Gastrocnemius medialis (tissue), 4 donors: ENCODE measurements at regions not wholly inside any gene's neighbourhood (a gene's known extent, or its start where the extent isn't known, plus 50 kb on each side); places are given as distances from the start of the nearest gene placed in this dataset.

Source experiments
- ATAC-seq, 2 donors: fragments of 150-250 bp; one replicate each; pipeline ENCODE4 v1.9.1; 2016
- DNase-seq, 2 donors: peaks; one replicate each; pipeline ENCODE4 v3.0.0-alpha.2; 2019
- H3K27ac ChIP-seq, 4 donors: fragments of 200-600 bp; sonication (generic); 1 replicate in 1 of 4; 2 replicates in 3 of 4; pipeline ENCODE4 v1.5.1; 2016 to 2018; ENCODE audit warnings: mild to moderate bottlenecking in 2 of 4, moderate library complexity in 1 of 4
- H3K27me3 ChIP-seq, 3 donors: fragments of 200-600 bp; sonication (generic) in 2 of 3; 1 replicate in 1 of 3; 2 replicates in 2 of 3; pipeline versions ENCODE4 v1.5.1 to v1.6.0; 2016 to 2019; ENCODE audit warnings: mild to moderate bottlenecking in 1 of 3, moderate library complexity in 1 of 3
- H3K36me3 ChIP-seq, 2 donors: fragments of 200-600 bp; sonication (generic) in 1 of 2; one replicate each; pipeline ENCODE4 v1.5.1; 2017 to 2018
- H3K4me1 ChIP-seq, 2 donors: fragments of 200-600 bp; sonication (generic) in 1 of 2; one replicate each; pipeline ENCODE4 v1.5.1; 2016 to 2017; ENCODE audit warnings: mild to moderate bottlenecking in 2 of 2
- H3K4me3 ChIP-seq, 4 donors: fragments of 200-600 bp; sonication (generic) in 3 of 4; 1 replicate in 1 of 4; 2 replicates in 3 of 4; pipeline ENCODE4 v1.5.1; 2016 to 2019; ENCODE audit warnings: mild to moderate bottlenecking in 2 of 4
- H3K9me3 ChIP-seq, 3 donors: fragments of 200-600 bp; sonication (generic) in 2 of 3; 1 replicate in 1 of 3; 2 replicates in 2 of 3; pipeline ENCODE4 v1.5.1; 2016 to 2019
- POLR2A ChIP-seq, 2 donors: fragments of 450-650 bp; IDR thresholded peaks; one replicate each; pipeline ENCODE4 v1.6.1; 2017; ENCODE audit warnings: antibody characterized with exemption in 2 of 2, mild to moderate bottlenecking in 2 of 2, moderate library complexity in 2 of 2
- in situ Hi-C, 4 donors: fragments of 200-750 bp; cut with MboI; loops; one replicate each; pipeline versions ENCODE4 v1.15.0 to v1.8.0; 2017; ENCODE audit warnings: low sequenced_read_pairs in 4 of 4
- intact Hi-C: fragments of 100-400 bp; cut with DNase I; formaldehyde crosslinking; loops from one replicate; pipeline ENCODE4 v1.15.1; 2023; ENCODE audit warnings: low total_unique reads
- TF ChIP-seq, protein P1 (sequence below), 5 experiments: fragments of 450-650 bp in 3 of 5; fragments of 200-600 bp in 2 of 5; sonication (generic) in 2 of 5; IDR thresholded peaks in 4 of 5; conservative IDR thresholded peaks in 1 of 5; 1 replicate in 4 of 5; 2 replicates in 1 of 5; pipeline ENCODE4 v1.5.1; 2016 to 2019; ENCODE audit warnings: antibody characterized with exemption in 5 of 5, mild to moderate bottlenecking in 3 of 5, moderate library complexity in 3 of 5

GRCh38 chr17:71080937-71081336 lies 911.6 kb downstream of the KCNJ2 start:
- in situ Hi-C loops (no loop called here), intact Hi-C loops (no loop called here)
- DNase-seq, result no peak
- TF ChIP-seq, protein P1, sequence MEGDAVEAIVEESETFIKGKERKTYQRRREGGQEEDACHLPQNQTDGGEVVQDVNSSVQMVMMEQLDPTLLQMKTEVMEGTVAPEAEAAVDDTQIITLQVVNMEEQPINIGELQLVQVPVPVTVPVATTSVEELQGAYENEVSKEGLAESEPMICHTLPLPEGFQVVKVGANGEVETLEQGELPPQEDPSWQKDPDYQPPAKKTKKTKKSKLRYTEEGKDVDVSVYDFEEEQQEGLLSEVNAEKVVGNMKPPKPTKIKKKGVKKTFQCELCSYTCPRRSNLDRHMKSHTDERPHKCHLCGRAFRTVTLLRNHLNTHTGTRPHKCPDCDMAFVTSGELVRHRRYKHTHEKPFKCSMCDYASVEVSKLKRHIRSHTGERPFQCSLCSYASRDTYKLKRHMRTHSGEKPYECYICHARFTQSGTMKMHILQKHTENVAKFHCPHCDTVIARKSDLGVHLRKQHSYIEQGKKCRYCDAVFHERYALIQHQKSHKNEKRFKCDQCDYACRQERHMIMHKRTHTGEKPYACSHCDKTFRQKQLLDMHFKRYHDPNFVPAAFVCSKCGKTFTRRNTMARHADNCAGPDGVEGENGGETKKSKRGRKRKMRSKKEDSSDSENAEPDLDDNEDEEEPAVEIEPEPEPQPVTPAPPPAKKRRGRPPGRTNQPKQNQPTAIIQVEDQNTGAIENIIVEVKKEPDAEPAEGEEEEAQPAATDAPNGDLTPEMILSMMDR (IDR thresholded peaks at IDR 0.05 in 4 of 5, conservative IDR thresholded peaks at IDR 0.05 in 1 of 5), result no peak
- TF ChIP-seq POLR2A (IDR thresholded peaks at IDR 0.05), result no peak
- no peak for ATAC-seq
- Histone ChIP-seq H3K4me3 (no peak overlapping the region), H3K36me3 (no peaks in the 10 kb centered on the region), H3K4me1 (no peaks in the 10 kb centered on the region), H3K27me3 (no peaks in the 10 kb centered on the region), H3K9me3 (no peaks in the 10 kb centered on the region), H3K27ac (no peak overlapping the region)

DNA sequence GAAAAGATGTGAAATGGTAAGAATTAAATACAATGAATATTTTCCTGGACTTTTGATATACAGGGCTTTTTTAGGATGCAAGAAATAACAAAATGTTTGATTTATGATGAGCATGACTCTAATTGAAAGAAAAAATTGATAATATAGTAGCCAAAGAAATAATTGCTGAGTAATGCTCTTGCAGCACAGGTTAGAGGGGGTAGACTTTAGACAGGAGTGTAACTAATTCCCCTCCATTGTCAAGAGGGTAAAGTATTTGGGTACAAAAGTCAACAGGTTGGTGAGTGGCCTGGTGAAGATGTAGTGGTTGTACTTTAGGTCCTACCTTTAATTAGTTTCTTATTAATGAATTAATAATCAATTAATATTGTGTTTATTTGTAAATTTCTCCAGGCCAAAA lies 912.3 kb downstream of the KCNJ2 start:
- ATAC-seq (no peak), DNase-seq (no peak)
- intact Hi-C loops (no loop called here), in situ Hi-C loops (no loop called here)
- H3K9me3 ChIP-seq, result no peaks in the 10 kb centered on the region
- no peaks in the 10 kb centered on the region for H3K36me3 ChIP-seq
- H3K4me3 ChIP-seq, result no peak overlapping the region
- no peaks in the 10 kb centered on the region for H3K4me1 ChIP-seq
- H3K27me3 ChIP-seq, result no peaks in the 10 kb centered on the region
- no peak overlapping the region for H3K27ac ChIP-seq
- no peak for TF ChIP-seq POLR2A (IDR thresholded peaks at IDR 0.05)
- TF ChIP-seq, protein P1 (IDR thresholded peaks at IDR 0.05 in 4 of 5, conservative IDR thresholded peaks at IDR 0.05 in 1 of 5), result no peak

DNA sequence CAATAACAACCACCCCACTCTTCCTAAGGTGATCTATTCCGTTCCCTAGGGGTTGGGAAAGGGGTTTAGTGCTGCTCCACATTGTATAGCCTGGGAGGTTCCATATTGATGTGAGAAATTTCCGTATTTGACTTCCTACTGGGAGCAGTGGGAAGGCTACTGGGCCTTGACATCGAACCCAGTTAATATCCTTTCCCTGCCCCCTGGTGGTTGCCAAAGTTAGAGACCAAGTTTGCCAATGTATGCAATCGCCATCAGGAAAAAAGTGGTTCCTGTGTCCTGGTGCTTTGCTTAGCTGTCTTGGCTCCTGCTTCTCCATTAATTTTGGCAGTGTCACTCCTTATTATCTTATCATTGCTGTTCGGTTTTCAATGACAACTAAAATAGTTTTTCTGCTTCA lies 914.9 kb downstream of the KCNJ2 start:
- Histone ChIP-seq H3K36me3 (no peaks in the 10 kb centered on the region), H3K9me3 (no peaks in the 10 kb centered on the region), H3K27ac (no peak overlapping the region), H3K27me3 (no peaks in the 10 kb centered on the region), H3K4me3 (no peak overlapping the region), H3K4me1 (no peaks in the 10 kb centered on the region)
- TF ChIP-seq, protein P1 (IDR thresholded peaks at IDR 0.05 in 4 of 5, conservative IDR thresholded peaks at IDR 0.05 in 1 of 5), result no peak
- TF ChIP-seq POLR2A (IDR thresholded peaks at IDR 0.05), result no peak
- in situ Hi-C loops (no loop called here), intact Hi-C loops (no loop called here)
- ATAC-seq, result no peak
- DNase-seq, result no peak

DNA sequence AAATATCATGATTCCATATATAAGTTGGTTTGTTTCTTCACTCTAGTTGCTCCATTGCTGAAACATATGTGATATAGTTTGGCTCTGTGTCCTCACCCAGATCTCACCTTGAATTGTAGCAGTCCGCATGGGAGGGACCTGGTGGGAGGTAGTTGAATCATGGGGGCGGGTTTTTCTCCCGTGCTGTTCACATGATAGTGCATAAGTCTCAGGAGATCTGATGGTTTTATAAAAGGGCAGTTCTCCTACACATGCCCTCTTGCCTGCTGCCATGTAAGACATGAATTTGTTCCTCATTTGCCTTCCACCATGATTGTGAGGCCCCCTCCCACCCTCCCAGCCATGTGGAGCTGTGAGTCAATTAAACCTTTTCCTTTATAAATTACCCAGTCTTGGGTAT lies 915.5 kb downstream of the KCNJ2 start:
- H3K4me1 ChIP-seq, result no peaks in the 10 kb centered on the region
- no peaks in the 10 kb centered on the region for H3K27me3 ChIP-seq
- TF ChIP-seq, protein P1 (IDR thresholded peaks at IDR 0.05 in 4 of 5, conservative IDR thresholded peaks at IDR 0.05 in 1 of 5), result no peak
- TF ChIP-seq POLR2A (IDR thresholded peaks at IDR 0.05), result no peak
- no peaks in the 10 kb centered on the region for H3K36me3 ChIP-seq
- ATAC-seq, result no peak
- H3K4me3 ChIP-seq, result no peak overlapping the region
- H3K27ac ChIP-seq, result no peak overlapping the region
- DNase-seq, result no peak
- intact Hi-C loops, result no loop called here
- no peaks in the 10 kb centered on the region for H3K9me3 ChIP-seq
- in situ Hi-C loops, result no loop called here

DNA sequence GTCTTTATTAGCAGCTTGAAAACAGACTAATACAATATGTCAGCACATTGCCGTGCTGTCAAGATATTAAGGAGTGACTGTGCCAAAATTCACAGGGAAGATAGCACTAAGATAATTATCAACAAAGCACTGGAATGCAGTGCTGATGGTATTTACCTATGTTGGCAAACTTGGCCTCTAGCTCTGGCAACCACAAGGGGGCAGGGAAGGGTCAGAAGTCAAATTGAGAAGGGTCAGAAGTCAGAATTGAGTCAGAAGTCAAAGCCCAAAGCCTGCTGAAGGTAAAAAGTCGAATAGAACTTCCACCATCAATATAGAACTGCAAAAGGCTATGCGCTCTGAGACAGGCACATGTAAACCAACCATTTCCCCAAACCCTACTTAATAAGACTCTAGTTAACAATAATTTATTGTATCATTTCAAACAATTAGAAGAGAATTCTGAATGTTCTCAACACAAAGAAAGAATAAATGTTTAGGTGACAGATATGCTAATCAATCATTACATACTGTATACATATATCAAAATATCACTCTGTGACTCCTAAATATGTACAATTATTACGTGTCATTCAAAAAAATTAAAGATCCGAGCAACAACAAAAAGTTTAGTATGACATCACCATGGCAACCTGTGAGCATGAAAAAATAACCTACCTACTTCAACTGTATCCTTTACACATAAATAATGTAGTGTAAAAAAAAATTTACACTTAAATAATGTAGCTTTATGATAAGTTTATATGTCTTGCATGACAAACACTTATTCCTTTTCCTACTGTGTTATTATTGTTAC lies 916.1 kb downstream of the KCNJ2 start:
- intact Hi-C loops (no loop called here), in situ Hi-C loops (no loop called here)
- ATAC-seq (no peak), DNase-seq (no peak)
- H3K4me1 ChIP-seq, result no peaks in the 10 kb centered on the region
- no peaks in the 10 kb centered on the region for H3K9me3 ChIP-seq
- TF ChIP-seq, protein P1 (IDR thresholded peaks at IDR 0.05 in 4 of 5, conservative IDR thresholded peaks at IDR 0.05 in 1 of 5), result no peak
- TF ChIP-seq POLR2A (IDR thresholded peaks at IDR 0.05), result no peak
- H3K36me3 ChIP-seq, result no peaks in the 10 kb centered on the region
- no peaks in the 10 kb centered on the region for H3K27me3 ChIP-seq
- no peak overlapping the region for H3K27ac ChIP-seq
- no peak overlapping the region for H3K4me3 ChIP-seq
